HuH-7.5 (cell line): ENCODE measurements at regions not wholly inside any gene's neighbourhood (a gene's known extent, or its start where the extent isn't known, plus 50 kb on each side); places are given as distances from the start of the nearest gene placed in this dataset.

Experiments used
- DNase-seq: peaks from one replicate; pipeline ENCODE4 v3.0.0; 2011; ENCODE audit warnings: low spot score

GRCh38 chr10:10126218-10126617, 891.5 kb upstream of the CELF2 start:
- DNase-seq = no peak

DNA sequence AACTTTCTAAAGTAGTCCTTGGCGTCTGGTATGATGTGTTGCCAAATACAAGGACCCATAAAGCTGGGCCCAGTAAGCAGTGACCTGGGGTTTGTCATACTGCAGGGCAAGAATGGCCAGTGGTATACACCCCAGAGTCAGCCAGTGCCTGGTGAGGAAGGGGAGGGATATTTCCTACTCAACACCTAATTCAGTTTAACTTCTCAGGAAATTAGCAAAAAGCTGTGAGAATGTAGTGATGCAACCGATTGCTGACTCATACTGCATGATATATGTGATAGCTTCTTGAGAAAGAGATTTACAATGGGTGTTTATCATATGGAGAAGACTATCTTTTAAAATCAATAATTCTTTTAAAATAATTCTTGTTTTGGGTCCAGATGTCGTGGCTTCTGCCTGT, 889.3 kb upstream of the CELF2 start:
- DNase-seq = no peak

DNA sequence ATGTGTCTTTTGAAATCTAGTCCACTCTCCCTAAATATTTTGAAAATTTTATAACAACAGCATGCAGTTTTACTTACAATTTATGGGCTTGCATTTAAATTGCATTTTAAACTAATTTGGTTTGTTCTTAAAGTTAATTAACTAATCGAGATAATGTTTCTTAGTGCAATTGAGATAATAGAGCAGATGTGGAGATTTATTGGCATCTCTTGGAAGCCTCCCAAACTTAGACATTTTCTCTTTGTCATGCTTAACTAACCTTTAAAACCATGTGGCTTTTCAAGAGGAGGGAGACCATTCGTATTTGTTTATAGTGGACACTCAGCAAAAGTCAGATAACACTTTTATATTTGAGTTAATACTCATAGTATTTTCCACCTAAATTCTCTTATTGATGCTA, 887.0 kb upstream of the CELF2 start:
- DNase-seq = no peak

- no peak for DNase-seq
These were observed 885.7 kb upstream of the CELF2 start for GRCh38 chr10:10132009-10132408.

- DNase-seq = no peak
These were observed 884.4 kb upstream of the CELF2 start for GRCh38 chr10:10133281-10133680.

- DNase-seq = no peak
These were observed 879.0 kb upstream of the CELF2 start for GRCh38 chr10:10138685-10139084.

- no peak for DNase-seq
These were observed 875.8 kb upstream of the CELF2 start for GRCh38 chr10:10141782-10142382.

DNA sequence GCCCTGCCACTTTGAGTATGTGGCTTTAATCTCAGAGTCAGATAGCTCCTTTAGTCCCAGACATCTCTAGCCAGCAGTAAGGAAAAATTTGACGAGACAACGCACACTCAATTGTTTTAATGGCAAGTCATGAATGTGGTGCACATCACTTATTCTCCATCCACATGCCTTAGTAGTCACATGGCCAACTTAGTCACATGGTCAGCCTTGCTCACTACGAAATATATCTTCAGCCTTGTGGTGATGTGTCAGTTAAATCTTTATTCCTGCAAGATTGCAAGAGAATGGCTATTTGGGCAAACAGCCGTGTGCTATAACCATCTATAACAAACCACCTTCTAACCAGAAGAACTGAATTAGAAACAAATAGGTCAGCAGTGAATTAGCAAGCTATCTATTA, 871.1 kb upstream of the CELF2 start:
- DNase-seq = no peak

- no peak for DNase-seq
These were observed 867.8 kb upstream of the CELF2 start for GRCh38 chr10:10149899-10150298.

- DNase-seq = no peak
These were observed 860.6 kb upstream of the CELF2 start for GRCh38 chr10:10156917-10157600.

DNA sequence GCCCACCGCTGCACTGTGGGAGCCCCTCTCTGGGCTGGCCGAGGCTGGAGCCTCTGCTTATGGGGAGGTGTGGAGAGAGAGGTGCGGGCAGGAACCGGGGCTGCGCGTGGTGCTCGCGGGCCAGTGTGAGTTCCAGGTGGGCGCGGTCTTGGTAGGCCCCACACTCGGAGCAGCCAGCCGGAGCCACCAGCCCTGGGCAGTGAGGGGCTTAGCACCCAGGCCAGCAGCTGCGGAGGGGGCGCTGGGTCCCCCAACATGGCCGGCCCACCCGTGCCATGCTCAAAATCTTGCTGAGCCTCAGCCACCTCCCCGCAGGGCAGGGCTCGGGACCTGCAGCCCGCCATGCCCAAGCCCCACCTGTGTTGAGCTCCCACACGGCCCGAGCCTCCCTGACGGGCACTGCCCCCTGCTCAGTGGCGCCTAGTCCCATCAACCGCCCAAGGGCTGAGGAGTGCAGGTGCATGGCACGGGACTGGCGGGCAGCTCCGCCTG, 856.8 kb upstream of the CELF2 start:
- DNase-seq = no peak

DNA sequence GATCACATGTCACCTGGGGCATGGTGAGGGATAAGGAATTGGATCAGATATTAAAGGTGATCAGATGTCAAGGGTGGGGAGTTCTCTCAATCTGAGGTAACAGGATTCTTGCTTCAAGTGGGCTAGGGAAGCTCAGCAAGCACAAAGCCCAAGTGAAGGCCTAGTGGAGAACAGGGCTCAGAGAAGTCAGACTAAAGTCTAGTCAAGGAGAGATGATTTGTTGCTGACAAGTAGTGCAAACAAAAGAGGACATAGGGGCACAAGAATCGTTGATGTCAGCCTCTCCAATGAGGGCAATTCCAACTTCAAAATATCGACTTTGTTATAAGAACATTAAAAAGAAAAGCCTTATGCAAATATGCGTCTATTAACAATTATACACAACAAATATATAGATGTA, 852.8 kb upstream of the CELF2 start:
- no peak for DNase-seq

GRCh38 chr10:10165415-10165814, 852.3 kb upstream of the CELF2 start:
- no peak for DNase-seq

DNA sequence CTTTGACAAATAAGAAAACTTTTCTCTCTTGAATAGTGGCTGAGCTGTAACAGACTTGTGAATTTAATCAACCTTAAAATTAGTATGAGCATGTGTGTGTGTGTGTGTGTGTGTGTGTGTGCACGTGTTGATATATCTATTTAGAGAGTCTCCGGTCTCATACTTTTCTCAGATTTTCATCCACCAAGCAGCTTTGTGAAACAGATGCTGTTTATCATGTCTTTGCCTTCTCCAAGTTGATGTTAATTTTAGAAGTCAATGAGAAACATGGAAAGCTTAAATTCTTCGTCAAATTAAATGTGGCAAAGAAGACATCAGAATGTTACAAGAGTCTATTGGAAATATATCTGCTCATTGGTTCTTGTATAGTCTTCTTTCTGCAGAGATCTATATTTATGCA, 839.2 kb upstream of the CELF2 start:
- DNase-seq = no peak

- DNase-seq = no peak
These were observed 823.8 kb upstream of the CELF2 start for GRCh38 chr10:10193848-10194247.

GRCh38 chr10:10196701-10197100, 821.0 kb upstream of the CELF2 start:
- no peak for DNase-seq

- no peak for DNase-seq
These were observed 820.2 kb upstream of the CELF2 start for GRCh38 chr10:10197423-10197822.

DNA sequence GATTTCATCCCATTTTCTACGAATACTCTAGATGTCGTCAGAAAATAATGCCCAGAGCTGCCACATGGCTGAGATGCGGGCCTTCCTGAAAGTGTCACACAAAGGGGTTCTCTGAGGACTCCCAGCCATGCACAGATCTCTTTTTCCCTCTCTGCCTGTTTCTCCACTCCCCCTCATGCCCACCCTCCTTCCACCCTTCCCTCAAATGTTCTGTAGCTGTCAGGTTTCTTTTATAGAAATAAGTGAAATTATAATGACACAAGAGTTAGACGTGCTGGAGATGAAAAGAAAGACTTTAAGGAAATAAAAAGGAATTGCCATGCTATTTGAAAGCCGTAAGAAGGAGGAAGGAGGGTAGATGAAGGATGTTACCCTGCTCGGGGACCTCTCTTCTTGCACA, 819.3 kb upstream of the CELF2 start:
- DNase-seq = no peak

- no peak for DNase-seq
These were observed 813.3 kb upstream of the CELF2 start for GRCh38 chr10:10204415-10204814.

GRCh38 chr10:10205906-10206305, 811.8 kb upstream of the CELF2 start:
- DNase-seq = no peak

DNA sequence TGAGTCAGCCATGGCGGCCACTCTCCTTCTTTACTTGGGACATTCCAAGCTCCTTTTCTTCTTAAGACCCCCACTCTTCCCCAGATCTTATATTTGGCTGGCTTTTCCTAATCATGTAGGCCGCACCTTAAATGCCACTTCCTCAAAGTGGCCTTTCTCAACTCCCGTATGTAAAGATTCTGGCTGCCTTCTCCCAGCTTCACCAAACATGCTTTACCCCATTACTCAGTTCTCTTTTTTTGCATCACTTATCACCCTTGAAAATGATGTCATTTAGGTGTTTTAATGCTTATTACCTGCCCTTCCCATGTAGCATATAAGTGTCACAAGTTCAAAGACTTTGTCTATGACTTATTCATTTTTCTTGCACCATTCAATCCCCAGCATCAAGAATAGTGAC, 810.1 kb upstream of the CELF2 start:
- DNase-seq = no peak

GRCh38 chr10:10208196-10208595, 809.5 kb upstream of the CELF2 start:
- DNase-seq = no peak

DNA sequence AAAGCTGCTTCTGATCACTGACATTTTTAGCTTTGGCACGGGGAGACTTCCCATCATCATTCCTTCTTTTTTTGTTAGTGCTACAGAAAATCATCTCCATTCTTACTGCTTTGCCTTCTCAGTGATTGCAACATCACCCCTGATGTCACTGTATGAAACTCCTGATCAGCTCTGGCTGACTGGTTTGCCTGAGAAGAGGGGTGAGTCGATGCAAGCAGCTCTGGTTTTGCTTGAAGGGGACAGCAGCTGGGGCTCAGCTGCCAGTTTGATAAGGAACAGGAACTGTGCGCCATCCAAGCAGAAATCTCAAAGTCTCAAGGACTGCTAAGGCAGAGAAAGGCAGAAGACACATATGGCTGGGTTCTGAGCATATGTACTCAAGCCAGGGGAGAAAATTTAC, 808.5 kb upstream of the CELF2 start:
- no peak for DNase-seq

- no peak for DNase-seq
These were observed 806.3 kb upstream of the CELF2 start for GRCh38 chr10:10211409-10211808.
